Prostate gland (tissue), 2 donors: ENCODE measurements at regions not wholly inside any gene's neighbourhood (a gene's known extent, or its start where the extent isn't known, plus 50 kb on each side); places are given as distances from the start of the nearest gene placed in this dataset.

Source experiments
- CTCF ChIP-seq, 4 experiments: fragments of 200-600 bp in 2 of 4; fragments of 450-650 bp in 2 of 4; sonication (generic) in 2 of 4; IDR thresholded peaks; 1 replicate in 3 of 4; 2 replicates in 1 of 4; pipeline ENCODE4 v1.5.1; 2016 to 2019; ENCODE audit warnings: antibody characterized with exemption in 4 of 4, mild to moderate bottlenecking in 2 of 4, moderate library complexity in 2 of 4
- POLR2A ChIP-seq: fragments of 450-650 bp; IDR thresholded peaks from one replicate; pipeline ENCODE4 v1.6.1; 2016; ENCODE audit warnings: antibody characterized with exemption, mild to moderate bottlenecking
- POLR2AphosphoS5 ChIP-seq: sonication (generic); formaldehyde crosslinking; IDR thresholded peaks from one replicate; pipeline ENCODE4 v1.6.1; 2017; ENCODE audit warnings: antibody characterized with exemption

GRCh38 chrX:45868425-45868824 is 667.7 kb upstream of the DIPK2B start:
- TF ChIP-seq CTCF (IDR thresholded peaks at IDR 0.05) (no peak), POLR2AphosphoS5 (no peak), POLR2A (no peak)
